ENCODE measurements at regions not wholly inside any gene's neighbourhood (a gene's known extent, or its start where the extent isn't known, plus 50 kb on each side); places are given as distances from the start of the nearest gene placed in this dataset.

GRCh38 chr2:21429747-21430146 is 306.0 kb downstream of the TDRD15 start:
- DNase-seq (ENCODE audit: low read depth): no peak

GRCh38 chr2:21431078-21431477 is 307.3 kb downstream of the TDRD15 start:
- no peak for DNase-seq (ENCODE audit: low read depth)

- DNase-seq (ENCODE audit: low read depth): no peak
These were observed 315.2 kb downstream of the TDRD15 start for GRCh38 chr2:21438949-21439348.

GRCh38 chr2:21441442-21441841 is 317.7 kb downstream of the TDRD15 start:
- no peak for DNase-seq (ENCODE audit: low read depth)

GRCh38 chr2:21443494-21444105 is 319.8 kb downstream of the TDRD15 start:
- DNase-seq (ENCODE audit: low read depth): no peak

GRCh38 chr2:21449881-21450280 is 326.1 kb downstream of the TDRD15 start:
- no peak for DNase-seq (ENCODE audit: low read depth)

GRCh38 chr2:21451403-21451802 is 327.6 kb downstream of the TDRD15 start:
- no peak for DNase-seq (ENCODE audit: low read depth)

- DNase-seq (ENCODE audit: low read depth): no peak
These were observed 328.5 kb downstream of the TDRD15 start for GRCh38 chr2:21452263-21452662.

GRCh38 chr2:21452678-21453077 is 328.9 kb downstream of the TDRD15 start:
- DNase-seq (ENCODE audit: low read depth): no peak

GRCh38 chr2:21453723-21454450 is 330.1 kb downstream of the TDRD15 start:
- DNase-seq (ENCODE audit: low read depth): no peak

GRCh38 chr2:21454839-21455238 is 331.1 kb downstream of the TDRD15 start:
- DNase-seq (ENCODE audit: low read depth): no peak

GRCh38 chr2:21461754-21462240 is 338.0 kb downstream of the TDRD15 start:
- no peak for DNase-seq (ENCODE audit: low read depth)

GRCh38 chr2:21466341-21466927 is 342.7 kb downstream of the TDRD15 start:
- no peak for DNase-seq (ENCODE audit: low read depth)

GRCh38 chr2:21467280-21467818 is 343.6 kb downstream of the TDRD15 start:
- DNase-seq (ENCODE audit: low read depth): no peak

- no peak for DNase-seq (ENCODE audit: low read depth)
These were observed 344.1 kb downstream of the TDRD15 start for GRCh38 chr2:21467910-21468309.

- no peak for DNase-seq (ENCODE audit: low read depth)
These were observed 344.9 kb downstream of the TDRD15 start for GRCh38 chr2:21468624-21469023.

GRCh38 chr2:21469158-21469557 is 345.4 kb downstream of the TDRD15 start:
- DNase-seq (ENCODE audit: low read depth): no peak

GRCh38 chr2:21469564-21469963 is 345.8 kb downstream of the TDRD15 start:
- DNase-seq (ENCODE audit: low read depth): no peak

- DNase-seq (ENCODE audit: low read depth): no peak
These were observed 356.4 kb downstream of the TDRD15 start for GRCh38 chr2:21480162-21480561.

GRCh38 chr2:21484643-21485042 is 360.9 kb downstream of the TDRD15 start:
- no peak for DNase-seq (ENCODE audit: low read depth)

- DNase-seq (ENCODE audit: low read depth): no peak
These were observed 362.7 kb downstream of the TDRD15 start for GRCh38 chr2:21486445-21486844.

- no peak for DNase-seq (ENCODE audit: low read depth)
These were observed 365.3 kb downstream of the TDRD15 start for GRCh38 chr2:21489080-21489479.

GRCh38 chr2:21498016-21498415 is 374.2 kb downstream of the TDRD15 start:
- DNase-seq (ENCODE audit: low read depth): no peak
